ENCODE measurements at regions not wholly inside any gene's neighbourhood (a gene's known extent, or its start where the extent isn't known, plus 50 kb on each side); places are given as distances from the start of the nearest gene placed in this dataset.

DNA sequence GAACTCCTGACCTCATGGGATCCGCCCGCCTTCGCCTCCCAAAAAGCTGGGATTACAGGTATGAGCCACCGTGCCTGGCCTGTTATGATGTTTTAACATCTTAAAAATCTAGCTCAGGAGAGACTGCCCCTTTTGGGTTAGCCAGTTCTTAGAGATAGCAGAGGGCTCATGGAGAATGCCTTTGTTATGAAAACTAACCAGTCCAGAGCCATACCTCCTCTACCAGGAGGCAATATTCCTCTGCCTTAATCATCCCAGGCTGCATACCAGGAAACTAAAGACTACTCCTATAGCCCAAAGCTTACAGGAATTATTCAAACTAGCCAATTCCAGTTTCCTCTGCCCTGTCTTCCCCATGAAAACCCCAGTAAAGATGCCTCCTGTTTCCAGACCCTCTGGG is 96.0 kb upstream of the MDM1 start:
- TF ChIP-seq, protein P1, sequence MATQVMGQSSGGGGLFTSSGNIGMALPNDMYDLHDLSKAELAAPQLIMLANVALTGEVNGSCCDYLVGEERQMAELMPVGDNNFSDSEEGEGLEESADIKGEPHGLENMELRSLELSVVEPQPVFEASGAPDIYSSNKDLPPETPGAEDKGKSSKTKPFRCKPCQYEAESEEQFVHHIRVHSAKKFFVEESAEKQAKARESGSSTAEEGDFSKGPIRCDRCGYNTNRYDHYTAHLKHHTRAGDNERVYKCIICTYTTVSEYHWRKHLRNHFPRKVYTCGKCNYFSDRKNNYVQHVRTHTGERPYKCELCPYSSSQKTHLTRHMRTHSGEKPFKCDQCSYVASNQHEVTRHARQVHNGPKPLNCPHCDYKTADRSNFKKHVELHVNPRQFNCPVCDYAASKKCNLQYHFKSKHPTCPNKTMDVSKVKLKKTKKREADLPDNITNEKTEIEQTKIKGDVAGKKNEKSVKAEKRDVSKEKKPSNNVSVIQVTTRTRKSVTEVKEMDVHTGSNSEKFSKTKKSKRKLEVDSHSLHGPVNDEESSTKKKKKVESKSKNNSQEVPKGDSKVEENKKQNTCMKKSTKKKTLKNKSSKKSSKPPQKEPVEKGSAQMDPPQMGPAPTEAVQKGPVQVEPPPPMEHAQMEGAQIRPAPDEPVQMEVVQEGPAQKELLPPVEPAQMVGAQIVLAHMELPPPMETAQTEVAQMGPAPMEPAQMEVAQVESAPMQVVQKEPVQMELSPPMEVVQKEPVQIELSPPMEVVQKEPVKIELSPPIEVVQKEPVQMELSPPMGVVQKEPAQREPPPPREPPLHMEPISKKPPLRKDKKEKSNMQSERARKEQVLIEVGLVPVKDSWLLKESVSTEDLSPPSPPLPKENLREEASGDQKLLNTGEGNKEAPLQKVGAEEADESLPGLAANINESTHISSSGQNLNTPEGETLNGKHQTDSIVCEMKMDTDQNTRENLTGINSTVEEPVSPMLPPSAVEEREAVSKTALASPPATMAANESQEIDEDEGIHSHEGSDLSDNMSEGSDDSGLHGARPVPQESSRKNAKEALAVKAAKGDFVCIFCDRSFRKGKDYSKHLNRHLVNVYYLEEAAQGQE (tag by site-specific recombination; IDR thresholded peaks at IDR 0.05) = no peak
- TF ChIP-seq, protein P2, sequence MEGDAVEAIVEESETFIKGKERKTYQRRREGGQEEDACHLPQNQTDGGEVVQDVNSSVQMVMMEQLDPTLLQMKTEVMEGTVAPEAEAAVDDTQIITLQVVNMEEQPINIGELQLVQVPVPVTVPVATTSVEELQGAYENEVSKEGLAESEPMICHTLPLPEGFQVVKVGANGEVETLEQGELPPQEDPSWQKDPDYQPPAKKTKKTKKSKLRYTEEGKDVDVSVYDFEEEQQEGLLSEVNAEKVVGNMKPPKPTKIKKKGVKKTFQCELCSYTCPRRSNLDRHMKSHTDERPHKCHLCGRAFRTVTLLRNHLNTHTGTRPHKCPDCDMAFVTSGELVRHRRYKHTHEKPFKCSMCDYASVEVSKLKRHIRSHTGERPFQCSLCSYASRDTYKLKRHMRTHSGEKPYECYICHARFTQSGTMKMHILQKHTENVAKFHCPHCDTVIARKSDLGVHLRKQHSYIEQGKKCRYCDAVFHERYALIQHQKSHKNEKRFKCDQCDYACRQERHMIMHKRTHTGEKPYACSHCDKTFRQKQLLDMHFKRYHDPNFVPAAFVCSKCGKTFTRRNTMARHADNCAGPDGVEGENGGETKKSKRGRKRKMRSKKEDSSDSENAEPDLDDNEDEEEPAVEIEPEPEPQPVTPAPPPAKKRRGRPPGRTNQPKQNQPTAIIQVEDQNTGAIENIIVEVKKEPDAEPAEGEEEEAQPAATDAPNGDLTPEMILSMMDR (tag by site-specific recombination; IDR thresholded peaks at IDR 0.05) = no peak
- no peak for TF ChIP-seq TRIM28 (IDR thresholded peaks at IDR 0.05; ENCODE audit: borderline replicate concordance, low read length)
- TF ChIP-seq ZNF23 (tag by site-specific recombination; IDR thresholded peaks at IDR 0.05; ENCODE audit: borderline replicate concordance) = no peak
- TF ChIP-seq RBAK (tag by site-specific recombination; IDR thresholded peaks at IDR 0.05) = no peak

Data from HEK293 (cell line).